BE2C (cell line): ENCODE measurements at regions not wholly inside any gene's neighbourhood (a gene's known extent, or its start where the extent isn't known, plus 50 kb on each side); places are given as distances from the start of the nearest gene placed in this dataset.

Source experiments
- DNase-seq: peaks from one replicate; pipeline ENCODE4 v3.0.0-alpha.2; 2020
- H3K27me3 ChIP-seq: fragments of 250-450 bp; sonication (Bioruptor Pico); 2 replicates; pipeline ENCODE4 v1.5.1; 2020; ENCODE audit warnings: mild to moderate bottlenecking
- H3K36me3 ChIP-seq: fragments of 250-450 bp; sonication (Bioruptor Pico); 2 replicates; pipeline ENCODE4 v1.5.1; 2020; ENCODE audit warnings: mild to moderate bottlenecking
- H3K4me1 ChIP-seq: fragments of 250-450 bp; sonication (Bioruptor Pico); 2 replicates; pipeline ENCODE4 v1.5.1; 2020
- H3K4me3 ChIP-seq: 2 replicates; pipeline ENCODE4 v1.5.1; 2011; ENCODE audit warnings: low read depth, low read length
- H3K9me3 ChIP-seq: fragments of 250-450 bp; sonication (Bioruptor Pico); 2 replicates; pipeline ENCODE4 v1.5.1; 2020
- TF ChIP-seq, protein P1 (sequence below): IDR thresholded peaks from 2 replicates; pipeline ENCODE4 v1.5.1; 2012; ENCODE audit warnings: mild to moderate bottlenecking, low read depth, low read length

- Histone ChIP-seq H3K27me3 (no peaks in the 10 kb centered on the region), H3K4me1 (peaks cover 6% of the 10 kb centered on the region), H3K36me3 (no peaks in the 10 kb centered on the region), H3K9me3 (no peaks in the 10 kb centered on the region), H3K4me3 (no peak overlapping the region)
- TF ChIP-seq, protein P1, sequence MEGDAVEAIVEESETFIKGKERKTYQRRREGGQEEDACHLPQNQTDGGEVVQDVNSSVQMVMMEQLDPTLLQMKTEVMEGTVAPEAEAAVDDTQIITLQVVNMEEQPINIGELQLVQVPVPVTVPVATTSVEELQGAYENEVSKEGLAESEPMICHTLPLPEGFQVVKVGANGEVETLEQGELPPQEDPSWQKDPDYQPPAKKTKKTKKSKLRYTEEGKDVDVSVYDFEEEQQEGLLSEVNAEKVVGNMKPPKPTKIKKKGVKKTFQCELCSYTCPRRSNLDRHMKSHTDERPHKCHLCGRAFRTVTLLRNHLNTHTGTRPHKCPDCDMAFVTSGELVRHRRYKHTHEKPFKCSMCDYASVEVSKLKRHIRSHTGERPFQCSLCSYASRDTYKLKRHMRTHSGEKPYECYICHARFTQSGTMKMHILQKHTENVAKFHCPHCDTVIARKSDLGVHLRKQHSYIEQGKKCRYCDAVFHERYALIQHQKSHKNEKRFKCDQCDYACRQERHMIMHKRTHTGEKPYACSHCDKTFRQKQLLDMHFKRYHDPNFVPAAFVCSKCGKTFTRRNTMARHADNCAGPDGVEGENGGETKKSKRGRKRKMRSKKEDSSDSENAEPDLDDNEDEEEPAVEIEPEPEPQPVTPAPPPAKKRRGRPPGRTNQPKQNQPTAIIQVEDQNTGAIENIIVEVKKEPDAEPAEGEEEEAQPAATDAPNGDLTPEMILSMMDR = no peak
- peak; percentile 14 for DNase-seq
These were observed 606.4 kb upstream of the CLINT1 start for GRCh38 chr5:158465086-158465972.

- no peak overlapping the region for H3K4me3 ChIP-seq
- TF ChIP-seq, protein P1 = no peak
- H3K9me3 ChIP-seq = no peaks in the 10 kb centered on the region
- H3K4me1 ChIP-seq = peaks cover 6% of the 10 kb centered on the region
- DNase-seq = no peak
- no peaks in the 10 kb centered on the region for H3K27me3 ChIP-seq
- H3K36me3 ChIP-seq = no peaks in the 10 kb centered on the region
These were observed 605.4 kb upstream of the CLINT1 start for GRCh38 chr5:158464383-158464782.

DNA sequence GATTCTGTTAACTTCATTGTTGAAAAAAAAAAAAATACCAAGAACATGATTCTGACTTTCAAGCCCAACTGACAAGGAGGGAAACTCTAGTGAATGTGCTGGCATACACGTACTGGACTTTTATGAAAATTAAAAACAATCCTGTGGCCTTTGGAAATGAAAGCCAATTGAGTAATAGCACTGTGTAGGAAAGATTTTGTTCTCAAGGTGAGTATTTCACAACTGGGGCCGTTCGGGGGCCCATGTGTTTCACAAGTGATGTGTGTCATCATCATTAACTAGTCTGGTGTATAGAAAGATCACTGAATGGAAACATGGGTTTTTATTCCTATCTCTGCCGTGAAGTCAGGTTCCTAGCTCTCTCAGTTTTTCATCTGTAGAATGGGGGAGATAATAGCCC, 605.0 kb upstream of the CLINT1 start:
- Histone ChIP-seq H3K4me1 (peaks cover 6% of the 10 kb centered on the region), H3K9me3 (no peaks in the 10 kb centered on the region), H3K36me3 (no peaks in the 10 kb centered on the region), H3K4me3 (no peak overlapping the region), H3K27me3 (no peaks in the 10 kb centered on the region)
- TF ChIP-seq, protein P1 = no peak
- DNase-seq = no peak

GRCh38 chr5:158463188-158463587, 604.2 kb upstream of the CLINT1 start:
- no peak overlapping the region for H3K4me3 ChIP-seq
- no peaks in the 10 kb centered on the region for H3K9me3 ChIP-seq
- H3K4me1 ChIP-seq = peaks cover 6% of the 10 kb centered on the region
- TF ChIP-seq, protein P1 = no peak
- no peaks in the 10 kb centered on the region for H3K36me3 ChIP-seq
- H3K27me3 ChIP-seq = no peaks in the 10 kb centered on the region
- DNase-seq = no peak

DNA sequence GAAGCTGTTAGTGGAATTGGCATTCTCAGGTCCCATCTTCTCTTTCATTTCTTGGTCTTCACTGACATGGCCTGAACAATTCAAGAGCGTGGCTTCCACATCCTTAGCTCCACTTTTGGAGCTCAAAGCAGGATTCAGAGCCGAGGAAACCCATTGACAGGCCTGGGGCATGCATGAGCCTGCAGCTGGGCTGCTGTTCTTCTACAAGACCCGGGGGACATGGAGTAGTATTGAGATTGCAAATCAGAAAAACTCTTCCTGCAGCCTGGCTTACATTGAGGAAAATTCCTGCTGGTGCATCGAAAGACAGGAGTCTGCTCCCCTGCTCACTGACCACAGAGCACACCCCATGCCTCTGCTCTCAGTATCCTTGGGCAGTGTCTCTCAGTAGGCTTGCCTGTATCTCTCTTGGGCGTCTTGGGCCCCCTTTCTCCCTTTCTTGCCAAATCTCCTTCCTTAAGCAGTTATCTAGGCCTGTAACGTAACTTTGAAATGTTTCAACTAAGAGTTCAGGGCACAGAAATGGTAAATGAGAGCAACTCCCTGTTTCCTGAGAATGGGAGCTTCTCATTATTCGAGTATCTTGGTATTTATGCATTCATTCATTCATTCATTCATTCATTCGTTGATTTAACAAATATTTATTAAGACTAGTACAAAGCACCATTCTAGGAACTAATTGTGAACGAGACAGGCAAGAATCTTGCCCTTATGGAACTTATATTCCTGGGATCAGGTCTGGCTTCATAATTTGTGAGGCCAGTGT, 603.6 kb upstream of the CLINT1 start:
- Histone ChIP-seq H3K4me1 (peaks cover 11% of the 10 kb centered on the region), H3K27me3 (no peaks in the 10 kb centered on the region)
- TF ChIP-seq, protein P1 = no peak

More for the DNA sequence above, 603.6 kb upstream of the CLINT1 start:
- Histone ChIP-seq H3K36me3 (no peaks in the 10 kb centered on the region), H3K9me3 (no peaks in the 10 kb centered on the region), H3K4me3 (no peak overlapping the region)
- DNase-seq = no peak
